ENCODE measurements at regions not wholly inside any gene's neighbourhood (a gene's known extent, or its start where the extent isn't known, plus 50 kb on each side); places are given as distances from the start of the nearest gene placed in this dataset.

DNA sequence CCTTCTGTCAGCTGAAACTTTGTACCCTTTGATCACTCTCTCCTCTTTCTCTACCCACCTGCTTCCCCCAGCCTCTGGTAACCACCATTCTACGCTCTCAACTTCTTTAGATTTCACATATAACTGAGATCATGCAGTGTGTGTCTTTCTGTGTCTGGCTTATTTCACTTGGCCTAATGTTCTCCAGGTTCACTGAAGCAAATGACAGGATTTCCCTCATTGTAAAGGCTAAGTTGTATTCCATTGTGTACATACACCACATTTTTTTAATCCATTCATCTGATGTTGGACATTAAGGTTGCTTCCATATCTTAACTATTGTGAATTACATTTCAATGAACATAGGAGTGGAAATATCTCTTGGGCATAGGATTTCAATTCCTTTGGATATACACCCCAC is 207.6 kb downstream of the MIAT start:
- in situ Hi-C loops (cut with HindIII; ENCODE audit: low pct_ligation_motif_present, low pct_unique_long_range_greater_than_20kb, low sequenced_read_pairs), result no loop called here
- no peak for DNase-seq

GRCh38 chr22:26883393-26883792 is 226.0 kb downstream of the MIAT start:
- in situ Hi-C loops (cut with HindIII; ENCODE audit: low pct_ligation_motif_present, low pct_unique_long_range_greater_than_20kb, low sequenced_read_pairs), result no loop called here
- DNase-seq, result no peak

- no peak for DNase-seq
- in situ Hi-C loops (cut with HindIII; ENCODE audit: low pct_ligation_motif_present, low pct_unique_long_range_greater_than_20kb, low sequenced_read_pairs), result no loop called here
These were observed 227.5 kb downstream of the MIAT start for GRCh38 chr22:26884921-26885320.

- in situ Hi-C loops (cut with HindIII; ENCODE audit: low pct_ligation_motif_present, low pct_unique_long_range_greater_than_20kb, low sequenced_read_pairs), result no loop called here
- DNase-seq, result no peak
These were observed 228.3 kb downstream of the MIAT start for GRCh38 chr22:26885441-26886261.

DNA sequence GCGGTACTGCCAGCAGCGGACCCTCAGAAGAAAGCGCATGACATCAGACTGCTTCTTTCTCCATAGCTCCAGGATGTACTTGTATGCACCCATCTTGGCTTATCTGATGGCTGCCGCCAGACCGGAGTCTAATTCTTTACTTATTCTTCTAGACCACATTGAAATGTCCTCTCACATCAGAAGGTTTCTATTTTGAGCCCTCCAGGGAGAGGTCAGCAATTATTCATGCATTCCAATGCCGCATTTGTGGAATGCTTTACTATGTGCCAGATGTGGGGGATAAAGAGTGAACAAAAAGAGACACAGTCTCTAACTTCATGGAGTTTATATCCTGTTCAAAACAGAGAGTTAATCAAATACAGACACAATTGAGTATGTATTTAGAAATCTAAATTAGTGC is 230.1 kb downstream of the MIAT start:
- DNase-seq, result peak; percentile 84
- in situ Hi-C loops (cut with HindIII; ENCODE audit: low pct_ligation_motif_present, low pct_unique_long_range_greater_than_20kb, low sequenced_read_pairs), result no loop called here

DNA sequence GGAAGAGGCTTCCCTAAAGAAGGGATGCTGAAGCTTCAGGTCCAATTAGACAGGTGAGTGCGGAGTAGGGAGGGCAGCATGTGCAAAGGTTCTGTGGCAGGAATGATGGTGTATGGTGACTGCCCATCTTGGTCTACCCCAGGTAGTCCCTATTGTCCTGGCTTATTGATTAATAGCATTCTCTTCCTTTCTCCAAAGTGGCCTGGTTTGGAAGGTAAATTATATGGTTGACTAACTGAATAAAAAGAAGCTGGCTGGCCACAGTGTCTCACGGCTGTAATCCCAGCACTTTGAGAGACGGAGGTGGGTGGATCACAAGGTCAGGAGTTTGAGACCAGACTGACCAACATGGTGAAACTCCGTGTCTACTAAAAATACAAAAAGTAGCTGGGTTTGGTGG is 230.5 kb downstream of the MIAT start:
- in situ Hi-C loops (cut with HindIII; ENCODE audit: low pct_ligation_motif_present, low pct_unique_long_range_greater_than_20kb, low sequenced_read_pairs), result no loop called here
- DNase-seq, result no peak

DNA sequence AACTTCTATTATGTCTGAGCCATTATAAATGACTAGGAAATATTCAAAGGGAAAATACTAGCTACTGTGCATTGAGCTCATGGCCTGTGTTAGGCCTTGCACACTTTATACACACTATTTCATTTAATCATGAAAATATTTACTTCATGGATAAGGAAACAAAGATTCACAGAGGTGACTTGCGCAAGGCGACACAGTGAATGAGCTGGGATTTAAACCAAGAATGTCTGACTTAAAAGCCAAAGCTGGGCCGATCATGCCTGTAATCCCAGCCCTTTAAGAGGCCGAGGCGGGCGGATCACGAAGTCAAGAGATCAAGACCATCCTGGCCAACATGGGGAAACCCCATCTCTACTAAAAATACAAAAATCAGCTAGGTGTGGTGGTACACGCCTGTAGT is 231.5 kb downstream of the MIAT start:
- in situ Hi-C loops (cut with HindIII; ENCODE audit: low pct_ligation_motif_present, low pct_unique_long_range_greater_than_20kb, low sequenced_read_pairs), result no loop called here
- no peak for DNase-seq

DNA sequence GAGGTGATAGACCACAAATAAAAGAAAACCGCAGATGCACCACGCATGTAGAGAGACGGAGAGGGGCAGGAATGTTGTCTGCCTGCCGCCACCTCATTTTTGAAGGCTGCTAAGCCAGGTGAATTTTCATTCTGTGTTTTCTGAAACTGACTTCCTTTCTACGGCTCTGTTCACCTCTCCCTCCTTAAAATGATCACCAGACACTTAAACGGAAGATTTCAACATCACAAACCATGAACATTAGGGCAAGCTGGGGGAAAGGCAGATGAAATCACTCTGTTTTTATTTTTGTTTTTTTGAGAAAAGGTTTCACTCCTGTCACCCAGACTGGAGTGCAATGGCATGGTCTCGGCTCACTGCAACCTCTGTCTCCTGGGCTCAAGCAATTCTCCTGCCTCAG is 232.4 kb downstream of the MIAT start:
- in situ Hi-C loops (cut with HindIII; ENCODE audit: low pct_ligation_motif_present, low pct_unique_long_range_greater_than_20kb, low sequenced_read_pairs), result no loop called here

GRCh38 chr22:26890870-26891269 is 233.5 kb downstream of the MIAT start:
- in situ Hi-C loops (cut with HindIII; ENCODE audit: low pct_ligation_motif_present, low pct_unique_long_range_greater_than_20kb, low sequenced_read_pairs), result no loop called here
- peak; percentile 29 for DNase-seq

More for the DNA sequence above, 232.4 kb downstream of the MIAT start:
- no peak for DNase-seq

DNA sequence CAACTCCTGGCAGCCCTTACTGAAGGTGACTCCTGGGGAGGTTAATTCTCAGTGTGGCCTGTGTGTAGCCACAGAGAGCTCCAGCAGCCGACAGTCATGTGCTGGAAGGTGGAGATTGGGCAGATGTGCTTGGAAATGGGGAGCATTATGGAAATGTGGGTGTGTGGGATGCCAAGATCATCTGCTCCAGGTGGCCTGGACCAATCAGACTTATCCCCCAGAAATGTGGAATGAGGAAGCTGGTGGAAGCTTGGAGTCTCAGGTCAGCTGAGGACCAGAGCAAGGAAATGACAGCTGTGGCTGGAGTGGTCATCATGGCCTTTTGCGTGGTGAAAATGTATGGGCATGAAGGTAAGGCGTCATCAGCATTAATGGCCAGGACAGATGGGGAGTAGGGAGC is 234.0 kb downstream of the MIAT start:
- in situ Hi-C loops (cut with HindIII; ENCODE audit: low pct_ligation_motif_present, low pct_unique_long_range_greater_than_20kb, low sequenced_read_pairs), result no loop called here
- peak; percentile 5 for DNase-seq

DNA sequence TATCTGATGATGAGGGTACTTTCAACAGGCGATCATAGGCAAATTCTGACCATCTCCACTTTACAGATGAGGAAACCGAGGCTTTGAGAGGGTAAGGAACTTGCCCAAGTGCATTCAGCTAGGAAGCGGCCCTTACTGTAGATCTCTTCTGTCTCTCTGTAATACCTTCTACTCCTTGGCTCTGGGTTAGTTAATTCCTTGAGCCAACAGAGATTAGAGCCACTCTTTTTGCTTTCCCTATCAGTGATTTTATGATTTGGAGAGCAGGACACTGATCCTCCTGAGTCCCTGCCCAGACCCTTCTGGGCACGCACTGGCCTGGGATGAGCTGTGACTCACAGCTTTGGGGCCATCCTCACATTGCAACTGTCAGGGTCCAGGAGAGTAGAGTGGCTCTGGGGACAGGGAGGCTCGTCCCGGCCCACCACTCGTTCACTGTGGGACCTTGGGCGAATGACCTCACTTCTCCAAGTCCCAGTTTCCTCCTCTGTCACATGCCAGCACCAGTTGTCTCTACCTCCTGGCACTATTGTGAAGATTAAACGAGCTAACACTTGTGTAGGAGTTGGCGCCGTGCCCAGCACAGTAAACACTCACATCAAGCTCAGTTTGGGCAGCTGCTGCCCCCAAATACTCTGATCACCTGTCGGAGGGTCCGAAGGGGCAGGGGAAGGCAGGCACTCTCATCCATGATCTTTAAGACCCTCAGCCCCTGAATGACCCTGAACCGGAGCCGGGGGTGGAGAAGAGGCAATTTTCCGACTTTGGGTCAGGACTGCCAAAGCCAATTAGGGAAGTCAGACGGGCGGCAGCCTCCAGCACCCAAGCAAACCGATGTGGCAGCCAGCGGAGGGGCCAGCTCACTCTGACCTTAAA is 235.0 kb downstream of the MIAT start:
- in situ Hi-C loops (cut with HindIII; ENCODE audit: low pct_ligation_motif_present, low pct_unique_long_range_greater_than_20kb, low sequenced_read_pairs), result no loop called here
- DNase-seq, result no peak

DNA sequence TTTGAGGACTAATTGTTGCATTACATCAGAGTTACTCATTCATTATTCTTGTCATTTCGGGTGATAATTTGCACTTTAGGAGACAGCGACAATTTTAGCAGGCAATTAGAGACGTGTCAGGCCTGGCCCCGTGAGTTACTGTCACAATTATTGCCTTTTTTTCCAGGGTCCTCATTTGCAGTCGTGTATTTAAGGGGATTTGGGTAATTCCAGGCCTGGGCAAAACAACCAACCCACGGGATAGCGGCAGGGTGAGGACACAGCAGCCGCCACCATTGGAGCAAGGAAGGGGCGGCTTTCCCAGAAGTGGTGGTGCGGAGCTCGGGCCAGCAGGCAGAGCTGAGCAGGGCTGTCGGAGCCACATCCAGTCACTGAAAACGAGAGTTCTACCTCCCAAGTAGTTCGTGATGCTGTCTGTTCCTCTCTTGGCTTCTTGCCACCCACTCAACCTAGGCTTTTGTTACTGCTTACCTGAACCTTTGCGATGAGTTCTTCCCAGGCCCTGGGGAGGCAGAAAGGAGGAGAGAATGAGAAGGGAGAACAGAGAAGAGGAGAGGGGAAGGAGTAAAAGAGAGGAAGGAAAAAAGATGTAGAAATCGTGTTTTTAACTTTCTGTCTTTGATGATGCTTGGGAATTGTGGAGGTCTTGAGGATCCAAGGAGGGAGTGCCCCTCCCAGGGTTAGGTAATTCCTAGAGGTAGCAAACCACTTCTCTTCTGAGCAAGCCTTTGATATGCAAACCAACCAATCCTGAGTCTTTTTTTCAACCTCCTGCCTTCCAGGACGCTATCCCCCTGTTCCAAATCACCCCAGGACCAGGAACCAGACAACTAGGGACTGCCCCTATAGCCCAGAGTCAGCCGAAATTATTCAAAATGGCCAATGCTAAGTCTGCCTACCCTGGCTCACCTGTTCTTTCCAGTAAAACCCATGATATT is 236.1 kb downstream of the MIAT start:
- in situ Hi-C loops (cut with HindIII; ENCODE audit: low pct_ligation_motif_present, low pct_unique_long_range_greater_than_20kb, low sequenced_read_pairs), result no loop called here
- DNase-seq, result no peak

- in situ Hi-C loops (cut with HindIII; ENCODE audit: low pct_ligation_motif_present, low pct_unique_long_range_greater_than_20kb, low sequenced_read_pairs), result no loop called here
These were observed 237.0 kb downstream of the MIAT start for GRCh38 chr22:26894362-26894761.

DNA sequence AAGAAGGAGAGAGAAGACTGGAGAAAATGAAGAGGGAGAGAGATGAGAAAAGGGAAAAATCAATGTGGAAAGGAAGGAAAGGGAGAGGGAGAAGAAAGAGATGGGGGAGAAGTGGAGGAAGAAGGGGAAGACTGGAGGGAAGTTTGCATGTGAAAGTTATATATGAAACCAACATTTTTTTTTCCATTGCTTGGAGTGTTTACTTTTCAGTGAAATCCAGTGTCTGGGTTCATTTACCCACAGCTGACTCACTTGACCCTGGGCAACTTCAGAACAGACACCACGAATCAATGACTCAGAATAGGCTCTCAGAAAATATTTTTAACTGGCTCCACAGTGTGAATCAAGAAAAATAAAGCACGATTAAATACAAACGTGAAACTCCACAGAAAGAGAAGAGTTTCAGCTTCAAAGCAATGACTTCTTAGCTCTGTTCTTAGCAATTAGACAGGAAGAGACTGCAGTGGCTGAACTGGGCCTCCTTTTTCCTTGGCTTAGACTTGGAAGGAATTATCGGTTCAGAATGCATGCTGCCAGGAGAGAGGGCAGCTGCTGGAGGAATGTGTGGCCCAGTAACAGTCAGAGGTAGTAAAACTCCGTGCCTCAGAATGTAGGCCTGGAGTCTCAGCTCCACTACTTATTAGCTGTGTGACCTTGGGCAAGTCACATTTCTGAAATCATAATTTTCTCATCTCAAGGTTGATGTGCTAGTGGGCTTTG is 237.5 kb downstream of the MIAT start:
- in situ Hi-C loops (cut with HindIII; ENCODE audit: low pct_ligation_motif_present, low pct_unique_long_range_greater_than_20kb, low sequenced_read_pairs), result no loop called here
- DNase-seq, result peak; percentile 84

More at GRCh38 chr22:26894362-26894761, 237.0 kb downstream of the MIAT start:
- DNase-seq, result no peak

DNA sequence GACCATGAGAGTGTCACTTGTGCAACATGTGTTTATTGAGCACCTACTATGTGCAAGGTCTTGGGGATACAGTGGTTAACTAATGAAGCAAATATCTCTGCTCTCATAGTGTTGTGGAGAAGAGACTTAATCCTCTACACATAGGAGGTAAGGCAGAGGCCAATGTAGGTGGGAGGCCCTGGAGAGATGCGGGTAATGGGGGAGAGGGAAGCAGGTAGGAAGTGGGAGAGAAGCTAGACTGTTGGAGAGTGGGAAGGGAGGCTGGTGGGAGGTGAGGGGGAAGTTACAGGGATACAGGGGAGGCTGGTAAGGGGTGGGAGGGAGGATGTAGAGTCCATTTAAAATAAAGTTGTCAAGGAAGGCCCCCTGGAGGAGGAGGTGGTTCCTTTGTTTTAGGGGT is 240.0 kb downstream of the MIAT start:
- DNase-seq, result no peak
- in situ Hi-C loops (cut with HindIII; ENCODE audit: low pct_ligation_motif_present, low pct_unique_long_range_greater_than_20kb, low sequenced_read_pairs), result no loop called here

GRCh38 chr22:26898946-26899605 is 241.7 kb downstream of the MIAT start:
- in situ Hi-C loops (cut with HindIII; ENCODE audit: low pct_ligation_motif_present, low pct_unique_long_range_greater_than_20kb, low sequenced_read_pairs), result no loop called here
- no peak for DNase-seq

DNA sequence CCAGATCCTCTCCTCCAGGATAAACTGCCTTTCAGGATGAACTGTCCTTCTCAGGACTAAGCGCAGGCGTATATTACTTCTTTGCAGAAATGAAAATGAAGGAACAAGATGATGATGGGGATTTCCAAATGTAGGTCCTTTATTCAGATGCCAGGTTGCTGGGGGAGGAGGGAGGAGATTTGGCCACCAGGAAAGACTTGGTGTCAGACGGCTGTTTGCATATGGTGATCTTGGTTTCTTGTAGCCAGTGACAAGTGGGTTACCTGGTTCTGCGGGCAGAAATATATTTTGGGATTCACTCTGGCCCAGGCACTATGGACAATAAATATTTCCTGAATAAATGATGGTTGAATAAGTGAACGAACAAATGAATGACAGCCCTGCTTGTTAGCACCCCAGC is 243.4 kb downstream of the MIAT start:
- in situ Hi-C loops (cut with HindIII; ENCODE audit: low pct_ligation_motif_present, low pct_unique_long_range_greater_than_20kb, low sequenced_read_pairs), result no loop called here
- DNase-seq, result no peak

All from ACHN (cell line).